ENCODE measurements at regions not wholly inside any gene's neighbourhood (a gene's known extent, or its start where the extent isn't known, plus 50 kb on each side); places are given as distances from the start of the nearest gene placed in this dataset.

DNA sequence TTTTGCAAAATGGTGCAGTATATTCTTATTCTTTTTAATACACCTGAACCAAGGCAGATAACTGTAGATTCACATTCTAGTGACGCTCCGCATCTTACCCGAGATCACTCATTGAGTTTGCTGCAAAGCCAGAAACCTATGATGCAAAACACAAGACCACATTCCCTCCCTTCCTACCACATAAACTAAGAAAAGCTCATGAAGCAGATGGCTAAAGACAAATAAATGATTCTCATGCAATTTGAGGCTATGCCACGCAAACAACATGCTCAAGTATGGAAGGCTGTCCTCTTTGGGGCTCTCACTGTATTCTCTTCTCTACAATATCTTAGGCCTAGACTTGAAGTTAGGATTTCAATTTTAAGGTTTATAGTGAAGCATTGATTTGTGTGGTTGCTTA, 95.0 kb upstream of the BMPER start:
- DNase-seq (ENCODE audit: low spot score in 2 of 2): no peak
- intact Hi-C loops (cut with DNase I): loop anchor here (5.0 kb wide), 1 partner anchor 72 kb away; no protein-coding TSS in a partner anchor
- Histone ChIP-seq H3K27me3 (no peaks in the 10 kb centered on the region), H3K4me1 (peaks cover 4 to 26% of the 10 kb centered on the region in 2 donors), H3K36me3 (no peaks in the 10 kb centered on the region), H3K9me3 (no peaks in the 10 kb centered on the region), H3K27ac (no peak overlapping the region), H3K4me3 (no peak overlapping the region)
- TF ChIP-seq CTCF (IDR thresholded peaks at IDR 0.05): no peak

DNA sequence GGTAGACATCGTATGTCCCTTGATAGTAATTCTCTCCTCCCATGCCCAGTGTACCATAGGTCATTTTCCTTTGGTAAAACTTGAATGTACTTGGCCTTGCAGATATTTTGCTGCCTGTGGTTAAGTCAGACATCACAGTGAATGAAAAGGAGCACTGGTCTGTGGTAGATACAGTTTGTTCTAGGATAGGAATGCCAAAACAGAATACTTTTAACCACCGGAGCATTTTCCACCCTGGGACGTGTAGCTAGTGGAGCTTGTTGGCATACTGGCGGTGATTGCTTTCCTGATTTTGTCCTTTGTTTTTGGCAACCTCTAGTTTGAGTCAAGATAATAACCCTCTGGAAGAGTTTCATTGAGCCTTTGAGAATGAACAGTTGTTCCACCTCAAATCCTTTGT, 92.0 kb upstream of the BMPER start:
- no peak for DNase-seq (ENCODE audit: low spot score in 2 of 2)
- Histone ChIP-seq H3K9me3 (no peaks in the 10 kb centered on the region), H3K4me3 (no peak overlapping the region), H3K4me1 (peaks cover 4 to 13% of the 10 kb centered on the region in 2 donors), H3K27ac (no peak overlapping the region), H3K27me3 (no peaks in the 10 kb centered on the region), H3K36me3 (no peaks in the 10 kb centered on the region)
- intact Hi-C loops (cut with DNase I): loop anchor here (5.0 kb wide), 1 partner anchor 69 kb away; no protein-coding TSS in a partner anchor
- no peak for TF ChIP-seq CTCF (IDR thresholded peaks at IDR 0.05)

GRCh38 chr7:33814400-33814799, 90.9 kb upstream of the BMPER start:
- Histone ChIP-seq H3K27ac (peak overlapping the region; percentile 52 to 67), H3K4me1 (peaks cover 4 to 13% of the 10 kb centered on the region in 2 donors), H3K4me3 (peak overlapping the region; percentile 32 to 59), H3K36me3 (no peaks in the 10 kb centered on the region), H3K27me3 (no peaks in the 10 kb centered on the region), H3K9me3 (no peaks in the 10 kb centered on the region)
- no peak for DNase-seq (ENCODE audit: low spot score in 2 of 2)
- no peak for TF ChIP-seq CTCF (IDR thresholded peaks at IDR 0.05)
- intact Hi-C loops (cut with DNase I): loop anchor here (5.0 kb wide), 1 partner anchor 68 kb away; no protein-coding TSS in a partner anchor

DNA sequence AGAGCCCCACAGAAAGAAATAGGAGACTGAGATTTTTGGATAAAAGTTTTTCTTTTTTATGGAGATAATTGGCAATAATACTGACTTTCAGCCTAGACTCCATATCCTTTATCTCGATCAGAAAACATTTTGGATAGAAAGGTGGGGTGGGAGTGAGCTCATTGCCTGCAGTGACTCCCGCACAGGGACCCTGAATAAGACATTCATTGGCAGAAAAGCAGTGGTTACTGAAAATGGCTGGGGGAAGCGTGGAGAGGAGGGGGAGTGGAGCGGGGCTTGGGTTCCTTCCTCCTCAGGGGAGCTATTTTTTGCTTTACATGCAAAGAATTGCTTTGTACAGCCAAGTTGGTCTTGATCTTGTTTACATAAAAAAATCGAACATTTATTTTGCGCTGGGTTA, 90.4 kb upstream of the BMPER start:
- Histone ChIP-seq H3K27ac (peak overlapping the region; percentile 52 to 67), H3K36me3 (no peaks in the 10 kb centered on the region), H3K4me1 (peaks cover 4 to 13% of the 10 kb centered on the region in 2 donors), H3K9me3 (no peaks in the 10 kb centered on the region), H3K4me3 (peak overlapping the region; percentile 32 to 59), H3K27me3 (no peaks in the 10 kb centered on the region)
- no peak for TF ChIP-seq CTCF (IDR thresholded peaks at IDR 0.05)
- intact Hi-C loops (cut with DNase I): loop anchor here (5.0 kb wide), 1 partner anchor 67 kb away; no protein-coding TSS in a partner anchor
- no peak for DNase-seq (ENCODE audit: low spot score in 2 of 2)

DNA sequence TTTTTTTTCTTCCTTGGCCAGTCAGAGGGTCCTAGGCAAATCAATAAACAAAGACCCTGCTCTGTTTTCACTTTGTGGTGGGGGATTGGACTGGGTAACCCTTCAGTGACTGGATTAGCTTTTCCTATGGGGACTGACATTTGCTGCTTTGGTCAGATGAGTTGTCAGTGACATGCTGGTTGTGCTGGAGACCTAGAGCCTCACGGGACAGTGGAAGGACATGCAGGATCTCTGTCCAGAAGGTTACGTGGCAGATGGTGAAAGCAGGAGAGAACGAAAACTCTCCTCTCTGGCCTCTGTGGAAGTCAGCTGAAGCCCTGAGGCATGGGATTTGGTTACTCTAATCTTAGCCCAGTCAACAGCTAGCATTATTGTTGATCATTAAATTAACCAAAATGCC, 90.0 kb upstream of the BMPER start:
- H3K27ac ChIP-seq: peak overlapping the region; percentile 52 to 67
- no peaks in the 10 kb centered on the region for H3K9me3 ChIP-seq
- no peaks in the 10 kb centered on the region for H3K27me3 ChIP-seq
- peak overlapping the region; percentile 32 to 59 for H3K4me3 ChIP-seq
- TF ChIP-seq CTCF (IDR thresholded peaks at IDR 0.05): no peak
- DNase-seq (ENCODE audit: low spot score in 2 of 2): no peak
- intact Hi-C loops (cut with DNase I): no loop called here
- peaks cover 4 to 13% of the 10 kb centered on the region in 2 donors for H3K4me1 ChIP-seq
- H3K36me3 ChIP-seq: no peaks in the 10 kb centered on the region

GRCh38 chr7:33816106-33816505, 89.2 kb upstream of the BMPER start:
- Histone ChIP-seq H3K4me1 (peaks cover 4 to 13% of the 10 kb centered on the region in 2 donors), H3K4me3 (no peak overlapping the region), H3K27ac (no peak overlapping the region), H3K9me3 (no peaks in the 10 kb centered on the region), H3K27me3 (no peaks in the 10 kb centered on the region), H3K36me3 (no peaks in the 10 kb centered on the region)
- no peak for DNase-seq (ENCODE audit: low spot score in 2 of 2)
- intact Hi-C loops (cut with DNase I): no loop called here
- TF ChIP-seq CTCF (IDR thresholded peaks at IDR 0.05): no peak
